ENCODE measurements at regions not wholly inside any gene's neighbourhood (a gene's known extent, or its start where the extent isn't known, plus 50 kb on each side); places are given as distances from the start of the nearest gene placed in this dataset.

DNA sequence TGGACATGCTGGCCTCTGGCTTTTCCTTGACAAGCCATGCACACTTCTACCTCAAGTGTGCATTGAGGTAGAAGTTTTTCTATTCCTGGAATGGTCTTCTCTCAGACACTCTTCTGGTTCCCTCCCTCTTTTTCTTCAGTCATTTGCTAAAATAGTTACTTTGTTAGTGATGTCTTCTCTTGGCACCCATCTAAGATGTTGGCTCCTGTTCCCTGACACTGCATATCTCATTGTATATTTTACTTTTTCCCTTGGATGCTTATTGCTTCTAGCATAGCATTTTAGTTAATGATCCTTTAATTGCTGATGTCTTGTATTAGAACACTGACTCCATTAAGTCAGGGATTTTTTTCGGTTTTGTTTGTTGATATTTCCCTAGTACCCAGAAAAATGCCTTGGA is 758.7 kb upstream of the NRSN1 start:
- CTCF ChIA-PET: no interaction called here
- H3K27me3 ChIP-seq (ENCODE audit: insufficient read depth, low read length, poor library complexity, severe bottlenecking): no peaks in the 10 kb centered on the region
- H3K36me3 Mint-ChIP-seq: no peaks in the 10 kb centered on the region
- H3K27me3 Mint-ChIP-seq: no peaks in the 10 kb centered on the region
- H3K27ac ChIP-seq (ENCODE audit: low read depth, low read length): no peak overlapping the region
- POLR2A ChIA-PET: no interaction called here
- H3K4me1 ChIP-seq (ENCODE audit: insufficient read depth, low read length): no peaks in the 10 kb centered on the region
- H3K36me3 ChIP-seq (ENCODE audit: insufficient read depth, low read length): no peaks in the 10 kb centered on the region
- DNase-seq: no peak
- no peak overlapping the region for H3K4me3 ChIP-seq (ENCODE audit: low read length)
- no peaks in the 10 kb centered on the region for H3K9me3 ChIP-seq (ENCODE audit: low read length)
- H3K27ac Mint-ChIP-seq: no peak overlapping the region
- H3K4me3 Mint-ChIP-seq: no peak overlapping the region
- H3K9me3 Mint-ChIP-seq: peaks cover 2 to 7% (median 4%) of the 10 kb centered on the region in 5 donors
- no peaks in the 10 kb centered on the region for H3K4me1 Mint-ChIP-seq

GRCh38 chr6:23368557-23368956 is 757.5 kb upstream of the NRSN1 start:
- no peaks in the 10 kb centered on the region for H3K9me3 ChIP-seq (ENCODE audit: low read length)
- H3K4me3 Mint-ChIP-seq: no peak overlapping the region
- no peak for DNase-seq
- no peaks in the 10 kb centered on the region for H3K36me3 Mint-ChIP-seq
- H3K4me1 ChIP-seq (ENCODE audit: insufficient read depth, low read length): no peaks in the 10 kb centered on the region
- peaks cover 1 to 6% (median 4%) of the 10 kb centered on the region in 5 donors for H3K9me3 Mint-ChIP-seq
- no peak overlapping the region for H3K4me3 ChIP-seq (ENCODE audit: low read length)
- H3K27me3 ChIP-seq (ENCODE audit: insufficient read depth, low read length, poor library complexity, severe bottlenecking): no peaks in the 10 kb centered on the region
- H3K27ac ChIP-seq (ENCODE audit: low read depth, low read length): no peak overlapping the region
- H3K27ac Mint-ChIP-seq: no peak overlapping the region
- no peaks in the 10 kb centered on the region for H3K36me3 ChIP-seq (ENCODE audit: insufficient read depth, low read length)
- CTCF ChIA-PET: no interaction called here
- no peaks in the 10 kb centered on the region for H3K27me3 Mint-ChIP-seq
- POLR2A ChIA-PET: no interaction called here
- H3K4me1 Mint-ChIP-seq: no peaks in the 10 kb centered on the region

GRCh38 chr6:23370051-23370450 is 756.0 kb upstream of the NRSN1 start:
- Histone ChIP-seq H3K27me3 (ENCODE audit: insufficient read depth, low read length, poor library complexity, severe bottlenecking) (no peaks in the 10 kb centered on the region), H3K27ac (ENCODE audit: low read depth, low read length) (no peak overlapping the region), H3K9me3 (ENCODE audit: low read length) (no peaks in the 10 kb centered on the region), H3K4me1 (ENCODE audit: insufficient read depth, low read length) (no peaks in the 10 kb centered on the region), H3K4me3 (ENCODE audit: low read length) (no peak overlapping the region), H3K36me3 (ENCODE audit: insufficient read depth, low read length) (no peaks in the 10 kb centered on the region)
- ChIA-PET POLR2A (no interaction called here), CTCF (no interaction called here)
- H3K9me3 Mint-ChIP-seq: peaks cover 0 to 7% (median 5%) of the 10 kb centered on the region in 5 donors
- H3K36me3 Mint-ChIP-seq: no peaks in the 10 kb centered on the region
- no peak for DNase-seq
- no peak overlapping the region for H3K27ac Mint-ChIP-seq
- H3K27me3 Mint-ChIP-seq: no peaks in the 10 kb centered on the region
- H3K4me3 Mint-ChIP-seq: no peak overlapping the region
- no peaks in the 10 kb centered on the region for H3K4me1 Mint-ChIP-seq

- peaks cover 0 to 7% (median 5%) of the 10 kb centered on the region in 5 donors for H3K9me3 Mint-ChIP-seq
- Histone ChIP-seq H3K9me3 (ENCODE audit: low read length) (no peaks in the 10 kb centered on the region), H3K4me3 (ENCODE audit: low read length) (no peak overlapping the region), H3K36me3 (ENCODE audit: insufficient read depth, low read length) (no peaks in the 10 kb centered on the region), H3K27me3 (ENCODE audit: insufficient read depth, low read length, poor library complexity, severe bottlenecking) (no peaks in the 10 kb centered on the region), H3K4me1 (ENCODE audit: insufficient read depth, low read length) (no peaks in the 10 kb centered on the region), H3K27ac (ENCODE audit: low read depth, low read length) (no peak overlapping the region)
- no peak overlapping the region for H3K27ac Mint-ChIP-seq
- no peaks in the 10 kb centered on the region for H3K36me3 Mint-ChIP-seq
- H3K27me3 Mint-ChIP-seq: no peaks in the 10 kb centered on the region
- ChIA-PET CTCF (no interaction called here), POLR2A (no interaction called here)
- no peaks in the 10 kb centered on the region for H3K4me1 Mint-ChIP-seq
- no peak overlapping the region for H3K4me3 Mint-ChIP-seq
- no peak for DNase-seq
Measured at GRCh38 chr6:23371132-23371915, 754.7 kb upstream of the NRSN1 start.

- no peaks in the 10 kb centered on the region for H3K27me3 Mint-ChIP-seq
- H3K36me3 Mint-ChIP-seq: no peaks in the 10 kb centered on the region
- DNase-seq: no peak
- no peak overlapping the region for H3K27ac Mint-ChIP-seq
- Histone ChIP-seq H3K4me3 (ENCODE audit: low read length) (no peak overlapping the region), H3K27ac (ENCODE audit: low read depth, low read length) (no peak overlapping the region), H3K9me3 (ENCODE audit: low read length) (no peaks in the 10 kb centered on the region), H3K4me1 (ENCODE audit: insufficient read depth, low read length) (no peaks in the 10 kb centered on the region), H3K36me3 (ENCODE audit: insufficient read depth, low read length) (no peaks in the 10 kb centered on the region), H3K27me3 (ENCODE audit: insufficient read depth, low read length, poor library complexity, severe bottlenecking) (no peaks in the 10 kb centered on the region)
- H3K9me3 Mint-ChIP-seq: peaks cover 0 to 8% (median 8%) of the 10 kb centered on the region in 5 donors
- H3K4me1 Mint-ChIP-seq: no peaks in the 10 kb centered on the region
- ChIA-PET CTCF (no interaction called here), POLR2A (no interaction called here)
- no peak overlapping the region for H3K4me3 Mint-ChIP-seq
Measured at GRCh38 chr6:23377830-23378229, 748.2 kb upstream of the NRSN1 start.

- no peak for DNase-seq
- Mint-ChIP-seq H3K9me3 (peaks cover 0 to 10% (median 5%) of the 10 kb centered on the region in 5 donors), H3K4me3 (no peak overlapping the region), H3K4me1 (no peaks in the 10 kb centered on the region), H3K36me3 (no peaks in the 10 kb centered on the region), H3K27me3 (no peaks in the 10 kb centered on the region), H3K27ac (no peak overlapping the region)
- no peak overlapping the region for H3K4me3 ChIP-seq (ENCODE audit: low read length)
- H3K9me3 ChIP-seq (ENCODE audit: low read length): no peaks in the 10 kb centered on the region
- H3K27ac ChIP-seq (ENCODE audit: low read depth, low read length): no peak overlapping the region
- no peaks in the 10 kb centered on the region for H3K4me1 ChIP-seq (ENCODE audit: insufficient read depth, low read length)
- ChIA-PET POLR2A (no interaction called here), CTCF (no interaction called here)
- H3K36me3 ChIP-seq (ENCODE audit: insufficient read depth, low read length): no peaks in the 10 kb centered on the region
- H3K27me3 ChIP-seq (ENCODE audit: insufficient read depth, low read length, poor library complexity, severe bottlenecking): no peaks in the 10 kb centered on the region
Measured at GRCh38 chr6:23380465-23380864, 745.5 kb upstream of the NRSN1 start.

DNA sequence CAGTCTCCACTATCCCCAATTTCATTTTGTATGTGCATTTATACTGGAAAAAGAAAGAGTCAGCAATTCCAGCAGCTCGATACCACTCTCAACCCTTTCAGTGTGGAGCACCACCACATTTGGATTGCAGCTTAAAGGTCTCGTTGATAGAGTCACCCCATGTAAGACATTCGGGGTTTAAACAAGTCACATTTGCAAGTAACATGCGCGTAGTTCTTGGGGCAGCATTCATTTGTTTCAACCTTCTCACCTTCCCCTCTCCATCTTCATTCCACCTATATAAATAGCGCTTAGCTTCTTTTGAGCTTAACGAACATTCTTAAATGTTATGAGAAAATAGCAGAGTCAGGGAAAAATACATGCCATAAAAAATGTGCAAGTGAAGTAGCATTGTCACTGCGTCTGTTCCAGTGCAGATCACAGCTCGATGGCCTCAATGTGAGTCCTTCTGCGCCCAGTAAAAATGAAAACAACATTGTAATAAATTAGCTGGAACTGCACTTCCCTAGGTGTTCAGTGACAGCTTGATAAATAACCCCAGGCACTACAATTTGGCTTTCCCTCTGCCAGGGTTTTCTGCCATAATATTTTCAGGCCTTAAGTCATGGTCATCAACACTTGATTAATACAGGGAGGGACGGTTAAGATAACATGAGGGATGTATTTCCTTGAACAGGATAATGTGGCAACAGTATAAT is 737.8 kb upstream of the NRSN1 start:
- no peaks in the 10 kb centered on the region for H3K4me1 ChIP-seq (ENCODE audit: insufficient read depth, low read length)
- H3K27me3 ChIP-seq (ENCODE audit: insufficient read depth, low read length, poor library complexity, severe bottlenecking): no peaks in the 10 kb centered on the region
- ChIA-PET POLR2A (no interaction called here), CTCF (no interaction called here)
- H3K4me3 ChIP-seq (ENCODE audit: low read length): no peak overlapping the region
- H3K27ac ChIP-seq (ENCODE audit: low read depth, low read length): no peak overlapping the region
- no peaks in the 10 kb centered on the region for H3K9me3 ChIP-seq (ENCODE audit: low read length)
- H3K36me3 ChIP-seq (ENCODE audit: insufficient read depth, low read length): no peaks in the 10 kb centered on the region
- H3K4me3 Mint-ChIP-seq: no peak overlapping the region
- H3K27ac Mint-ChIP-seq: no peak overlapping the region
- no peaks in the 10 kb centered on the region for H3K36me3 Mint-ChIP-seq
- H3K4me1 Mint-ChIP-seq: no peaks in the 10 kb centered on the region
- H3K27me3 Mint-ChIP-seq: no peaks in the 10 kb centered on the region
- no peak for DNase-seq
- H3K9me3 Mint-ChIP-seq: peaks cover 1 to 29% (median 7%) of the 10 kb centered on the region in 5 donors

- Histone ChIP-seq H3K4me1 (ENCODE audit: insufficient read depth, low read length) (no peaks in the 10 kb centered on the region), H3K27me3 (ENCODE audit: insufficient read depth, low read length, poor library complexity, severe bottlenecking) (no peaks in the 10 kb centered on the region), H3K9me3 (ENCODE audit: low read length) (no peaks in the 10 kb centered on the region), H3K36me3 (ENCODE audit: insufficient read depth, low read length) (no peaks in the 10 kb centered on the region), H3K4me3 (ENCODE audit: low read length) (no peak overlapping the region), H3K27ac (ENCODE audit: low read depth, low read length) (no peak overlapping the region)
- H3K27me3 Mint-ChIP-seq: no peaks in the 10 kb centered on the region
- H3K4me1 Mint-ChIP-seq: no peaks in the 10 kb centered on the region
- POLR2A ChIA-PET: no interaction called here
- no peaks in the 10 kb centered on the region for H3K36me3 Mint-ChIP-seq
- H3K27ac Mint-ChIP-seq: no peak overlapping the region
- DNase-seq: no peak
- no peak overlapping the region for H3K4me3 Mint-ChIP-seq
- CTCF ChIA-PET: no interaction called here
- H3K9me3 Mint-ChIP-seq: peaks cover 1 to 29% (median 7%) of the 10 kb centered on the region in 5 donors
Measured at GRCh38 chr6:23389386-23389785, 736.6 kb upstream of the NRSN1 start.

All from CD8-positive, alpha-beta memory T cell (primary cell).